Epithelial cell of proximal tubule (primary cell): ENCODE measurements at regions not wholly inside any gene's neighbourhood (a gene's known extent, or its start where the extent isn't known, plus 50 kb on each side); places are given as distances from the start of the nearest gene placed in this dataset.
"Not testable (repeated sequence)": the region's sequence is repeated elsewhere in the genome, so short reads cannot be mapped to it uniquely, and the experiment has no call there.

ENCODE experiments used
- DNase-seq: peaks from one replicate; pipeline ENCODE4 v3.0.0-alpha.2; 2011; ENCODE audit warnings: low read depth
- H3K4me3 ChIP-seq: 2 replicates; pipeline ENCODE4 v1.5.1; 2011; ENCODE audit warnings: low read depth, mild to moderate bottlenecking, low read length
- CTCF ChIP-seq: conservative IDR thresholded peaks from 2 replicates; pipeline ENCODE4 v1.5.1; 2012; ENCODE audit warnings: low read depth, mild to moderate bottlenecking, low read length

GRCh38 chr3:88282528-88283241, 132.9 kb downstream of the C3orf38 start:
- no peak for DNase-seq
- no peak overlapping the region for H3K4me3 ChIP-seq
- TF ChIP-seq CTCF = no peak

GRCh38 chr3:88283242-88283592, 133.5 kb downstream of the C3orf38 start:
- H3K4me3 ChIP-seq = no peak overlapping the region
- no peak for DNase-seq
- no peak for TF ChIP-seq CTCF

- H3K4me3 ChIP-seq = no peak overlapping the region
- DNase-seq = no peak
- TF ChIP-seq CTCF = no peak
Observed at GRCh38 chr3:88291486-88291885, 141.7 kb downstream of the C3orf38 start.

- no peak overlapping the region for H3K4me3 ChIP-seq
- no peak for TF ChIP-seq CTCF
- no peak for DNase-seq
Observed at GRCh38 chr3:88298189-88298588, 148.4 kb downstream of the C3orf38 start.

- TF ChIP-seq CTCF = no peak
- no peak for DNase-seq
- no peak overlapping the region for H3K4me3 ChIP-seq
Observed at GRCh38 chr3:88301273-88301995, 151.7 kb downstream of the C3orf38 start.

GRCh38 chr3:88301996-88302393, 152.2 kb downstream of the C3orf38 start:
- no peak for DNase-seq
- no peak overlapping the region for H3K4me3 ChIP-seq
- TF ChIP-seq CTCF = no peak

GRCh38 chr3:88303331-88303904, 153.7 kb downstream of the C3orf38 start:
- DNase-seq, H3K4me3 ChIP-seq: not testable (repeated sequence)
